GM12873 (cell line): ENCODE measurements at regions not wholly inside any gene's neighbourhood (a gene's known extent, or its start where the extent isn't known, plus 50 kb on each side); places are given as distances from the start of the nearest gene placed in this dataset.

Source experiments
- TF ChIP-seq, protein P1 (sequence below): IDR thresholded peaks from 2 replicates; pipeline ENCODE4 v1.5.1; 2012; ENCODE audit warnings: low read depth, mild to moderate bottlenecking, moderate library complexity, low read length, control low read depth; ENCODE audit not compliant: insufficient read depth; ENCODE audit errors: missing control alignments

DNA sequence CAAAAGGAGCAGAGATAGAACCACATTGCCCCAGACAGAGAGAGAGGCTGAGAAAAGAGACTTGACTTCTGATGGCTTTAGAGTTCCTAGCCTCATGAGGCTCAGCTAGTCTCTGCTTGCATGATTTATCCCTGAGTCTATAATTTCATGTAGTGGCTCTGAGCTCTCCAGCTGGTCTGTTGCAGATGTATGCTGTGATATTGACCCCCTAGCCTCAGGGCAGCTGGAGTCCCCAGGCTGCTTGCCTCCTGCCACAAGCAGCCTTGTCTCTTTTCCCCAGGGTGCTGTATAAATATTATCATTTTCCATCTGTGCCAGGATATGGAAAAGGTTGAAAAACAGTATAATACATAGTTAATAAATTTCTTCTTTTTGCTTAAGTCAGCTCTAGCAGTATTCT lies 467.6 kb upstream of the CWC22 start:
- TF ChIP-seq, protein P1, sequence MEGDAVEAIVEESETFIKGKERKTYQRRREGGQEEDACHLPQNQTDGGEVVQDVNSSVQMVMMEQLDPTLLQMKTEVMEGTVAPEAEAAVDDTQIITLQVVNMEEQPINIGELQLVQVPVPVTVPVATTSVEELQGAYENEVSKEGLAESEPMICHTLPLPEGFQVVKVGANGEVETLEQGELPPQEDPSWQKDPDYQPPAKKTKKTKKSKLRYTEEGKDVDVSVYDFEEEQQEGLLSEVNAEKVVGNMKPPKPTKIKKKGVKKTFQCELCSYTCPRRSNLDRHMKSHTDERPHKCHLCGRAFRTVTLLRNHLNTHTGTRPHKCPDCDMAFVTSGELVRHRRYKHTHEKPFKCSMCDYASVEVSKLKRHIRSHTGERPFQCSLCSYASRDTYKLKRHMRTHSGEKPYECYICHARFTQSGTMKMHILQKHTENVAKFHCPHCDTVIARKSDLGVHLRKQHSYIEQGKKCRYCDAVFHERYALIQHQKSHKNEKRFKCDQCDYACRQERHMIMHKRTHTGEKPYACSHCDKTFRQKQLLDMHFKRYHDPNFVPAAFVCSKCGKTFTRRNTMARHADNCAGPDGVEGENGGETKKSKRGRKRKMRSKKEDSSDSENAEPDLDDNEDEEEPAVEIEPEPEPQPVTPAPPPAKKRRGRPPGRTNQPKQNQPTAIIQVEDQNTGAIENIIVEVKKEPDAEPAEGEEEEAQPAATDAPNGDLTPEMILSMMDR = no peak

DNA sequence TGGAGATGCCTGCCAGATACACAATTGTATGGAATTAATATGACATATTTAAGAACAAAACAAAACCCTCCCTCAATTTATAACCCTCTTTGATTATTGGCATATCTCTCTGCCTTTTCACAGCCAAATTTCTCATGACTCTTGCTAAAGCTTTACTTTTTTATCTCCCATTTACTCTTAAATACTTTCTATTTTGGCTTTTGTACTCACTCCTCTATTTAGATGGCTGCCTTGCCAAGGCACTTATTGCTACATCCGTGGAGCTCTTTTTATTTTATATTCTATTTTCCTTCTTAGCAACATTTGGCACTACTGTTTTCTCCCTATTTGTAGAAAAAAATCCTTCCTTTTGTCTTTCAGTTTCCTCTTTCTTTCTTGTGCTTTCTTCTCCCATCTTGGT lies 466.4 kb upstream of the CWC22 start:
- TF ChIP-seq, protein P1 = no peak

DNA sequence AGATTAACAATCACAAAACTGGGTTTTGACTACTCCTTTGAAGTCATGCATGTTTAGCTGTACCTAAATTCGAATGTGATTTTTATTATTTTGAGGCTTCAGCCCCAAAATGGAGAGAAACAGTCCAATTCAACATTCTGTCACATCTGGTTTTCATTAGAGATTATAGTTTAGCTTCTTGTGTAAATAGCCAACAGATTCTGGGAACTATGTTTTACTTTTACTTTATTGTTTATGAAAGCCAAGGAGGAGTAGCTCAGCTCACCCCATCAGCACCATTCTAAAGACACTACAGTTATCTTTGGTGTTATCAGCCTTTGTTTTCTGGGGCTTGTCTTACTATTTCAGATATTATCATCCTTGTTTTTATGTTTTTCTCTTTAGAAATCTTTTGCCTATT lies 465.0 kb upstream of the CWC22 start:
- TF ChIP-seq, protein P1 = no peak

DNA sequence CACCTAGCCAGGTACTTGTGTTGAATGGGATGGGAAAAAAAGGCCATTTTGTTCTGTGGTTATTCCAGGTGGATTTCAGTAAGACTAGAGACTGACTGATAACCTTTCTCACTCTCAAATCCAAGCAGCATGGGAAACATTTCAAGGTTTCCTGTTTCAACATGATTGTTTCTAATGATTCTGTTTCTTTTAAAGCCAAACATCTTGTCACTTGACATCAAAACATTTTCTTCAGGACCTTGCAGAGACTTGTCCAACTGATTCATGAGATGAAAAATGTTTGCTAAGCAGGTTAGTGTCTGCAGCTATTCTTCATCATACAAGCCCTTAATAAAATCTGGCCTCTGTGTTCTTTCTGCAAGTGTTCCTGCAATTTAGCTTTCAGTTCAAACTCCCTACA lies 456.5 kb upstream of the CWC22 start:
- TF ChIP-seq, protein P1 = no peak

DNA sequence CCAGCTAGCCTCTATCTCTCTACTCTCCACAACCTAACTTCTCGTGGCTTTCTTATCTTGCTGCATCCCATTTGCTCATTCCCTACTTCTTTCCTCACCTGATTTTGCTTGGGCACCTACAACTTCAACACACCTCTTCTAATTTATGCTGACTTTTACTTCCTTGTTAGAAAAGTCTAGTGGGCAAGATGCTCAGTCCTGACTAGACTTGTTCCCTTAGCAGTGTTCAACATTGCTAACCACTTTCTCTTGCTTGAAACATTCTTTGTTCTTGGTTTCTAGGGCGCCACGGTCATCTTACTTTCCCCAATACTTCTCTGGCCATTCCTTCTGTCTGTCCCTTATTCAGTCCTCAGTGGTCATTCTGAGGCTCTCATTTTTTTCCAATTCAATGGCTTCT lies 454.7 kb upstream of the CWC22 start:
- TF ChIP-seq, protein P1 = no peak

DNA sequence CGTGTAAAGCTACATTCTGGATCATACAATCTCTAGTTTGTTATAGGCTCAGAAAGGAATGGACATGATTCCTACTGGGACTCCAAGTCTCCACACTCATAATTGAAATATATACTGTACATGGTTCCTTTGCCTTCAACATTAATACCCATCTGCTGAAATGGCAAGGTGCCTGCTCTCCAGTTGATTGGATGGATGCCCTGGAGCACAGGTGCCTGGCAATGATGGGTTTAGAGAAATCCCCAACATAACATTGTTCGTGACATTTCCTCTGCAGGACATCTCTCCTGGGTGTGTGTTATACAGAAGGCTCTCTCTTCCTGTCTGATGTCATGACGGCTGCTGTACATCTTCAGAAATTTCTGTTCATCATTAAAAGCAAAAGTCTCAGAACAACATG lies 449.7 kb upstream of the CWC22 start:
- TF ChIP-seq, protein P1 = no peak

DNA sequence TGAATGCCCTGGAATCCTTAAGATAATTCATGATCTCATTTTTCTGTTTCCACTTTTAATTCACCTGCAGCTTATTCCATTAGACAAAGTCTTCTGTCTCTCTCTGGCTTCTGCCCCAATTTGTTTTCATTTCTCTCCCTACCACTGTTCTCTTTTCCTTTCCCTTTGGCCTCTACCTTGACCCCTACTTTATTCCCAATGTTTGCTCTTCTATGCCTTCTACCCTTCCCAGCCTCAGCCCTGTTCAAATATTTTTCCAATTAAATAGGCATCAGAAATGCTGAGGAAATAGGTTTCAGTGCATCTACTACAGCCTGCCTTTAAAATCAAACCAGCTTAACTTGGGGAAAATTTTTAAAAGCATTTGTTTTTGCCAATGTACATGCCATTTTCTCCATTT lies 443.7 kb upstream of the CWC22 start:
- TF ChIP-seq, protein P1 = no peak
